RPMI8226 (cell line): ENCODE measurements at regions not wholly inside any gene's neighbourhood (a gene's known extent, or its start where the extent isn't known, plus 50 kb on each side); places are given as distances from the start of the nearest gene placed in this dataset.
A peak's percentile ranks its signal among the peaks of the same experiment; 100 is the strongest.

Experiments
- DNase-seq: peaks from one replicate; pipeline ENCODE4 v3.0.0-alpha.2; 2015

DNA sequence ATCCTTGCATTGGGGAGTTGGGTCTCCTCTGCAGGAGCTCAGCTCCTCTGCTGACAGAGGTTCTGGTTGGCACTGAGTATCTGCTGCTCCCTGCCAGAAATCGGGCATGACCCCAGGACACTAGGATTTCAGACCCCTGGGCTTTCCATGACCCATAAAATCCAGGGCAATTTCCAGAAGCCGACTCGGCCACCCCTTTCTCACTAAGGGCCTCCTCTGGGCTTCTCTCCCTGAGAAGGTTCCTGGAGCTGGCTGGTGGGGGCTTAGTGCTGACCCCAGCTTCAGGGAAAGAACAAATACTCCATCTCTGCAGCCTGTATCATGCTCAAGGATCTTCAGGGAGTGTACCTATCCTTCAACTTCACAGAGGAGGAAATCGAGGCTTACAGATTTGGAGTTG is 603.4 kb downstream of the PTPRU start:
- DNase-seq = no peak

DNA sequence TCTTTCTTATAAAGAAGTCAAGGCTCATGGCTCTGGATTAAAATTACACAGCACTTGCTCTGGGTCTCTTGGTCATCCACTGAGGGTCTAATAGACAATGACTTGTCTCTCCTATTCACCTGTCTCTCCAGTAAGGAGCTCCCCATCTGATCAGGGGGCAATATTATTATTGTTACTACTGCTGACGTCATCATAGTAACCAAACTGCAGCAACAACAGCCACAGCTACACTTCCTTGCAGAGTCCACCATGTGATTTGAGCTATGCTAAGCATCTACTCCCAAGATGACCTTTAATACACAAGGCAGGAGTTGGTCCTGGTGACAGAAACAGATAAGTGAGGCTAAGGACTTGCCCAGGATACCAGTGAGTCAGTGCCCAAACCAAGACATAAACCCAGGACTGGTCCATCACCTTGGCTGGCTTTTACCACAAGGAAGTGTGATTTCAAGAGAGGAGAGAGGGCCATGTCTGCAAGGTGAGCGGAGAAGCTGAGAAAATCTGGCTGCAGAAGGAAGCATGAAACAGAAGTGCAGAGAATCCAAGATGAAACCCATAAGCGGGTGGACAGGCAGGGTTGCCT is 602.5 kb downstream of the PTPRU start:
- DNase-seq = no peak

DNA sequence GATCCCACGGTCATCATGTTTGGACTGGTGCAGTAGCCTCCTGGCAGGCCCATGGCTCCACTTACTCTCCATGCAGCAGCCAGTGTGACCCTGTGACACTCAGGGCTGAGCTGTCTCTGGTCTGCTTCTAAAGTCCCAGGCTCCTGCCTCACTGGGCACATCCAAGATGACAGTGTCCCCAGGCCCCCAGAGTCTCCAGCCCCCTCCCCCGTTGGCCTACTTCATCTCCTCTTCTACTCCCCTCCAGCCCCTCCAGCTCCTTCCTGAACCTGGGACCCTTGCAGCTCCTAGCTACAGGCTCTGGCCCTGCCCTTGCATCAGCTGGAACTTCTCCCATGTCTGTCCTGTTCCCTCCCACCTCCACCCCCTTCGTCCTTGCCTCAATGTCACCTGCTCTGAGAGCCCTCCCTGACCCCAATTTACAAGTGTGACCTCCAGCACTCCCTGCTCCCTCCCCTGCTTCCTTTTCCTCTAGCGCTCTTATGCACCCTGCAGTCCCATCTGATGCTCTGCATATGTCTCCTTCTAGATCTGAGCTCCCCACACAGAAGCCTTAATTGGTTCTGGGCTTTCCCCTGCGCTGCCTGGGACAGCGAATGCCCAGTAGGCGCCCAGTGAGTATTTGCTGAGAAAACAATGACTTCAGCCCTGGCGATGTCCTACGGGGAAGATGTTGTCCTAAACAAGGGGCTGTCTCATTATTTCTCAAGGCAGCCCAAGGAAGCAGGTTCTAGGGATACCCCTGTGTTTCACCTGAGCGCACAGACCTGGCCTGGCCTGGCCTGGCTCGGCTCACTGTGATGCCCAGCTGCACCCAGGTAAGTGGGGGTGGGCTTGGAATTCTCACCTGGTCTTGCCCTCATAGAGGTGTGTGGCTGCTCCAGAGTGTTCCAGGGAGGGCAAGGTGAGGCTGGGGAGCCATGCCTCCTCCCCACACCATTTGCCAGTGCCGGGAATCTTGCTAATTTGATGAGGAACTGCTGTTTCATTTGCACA is 600.6 kb downstream of the PTPRU start:
- DNase-seq = no peak

DNA sequence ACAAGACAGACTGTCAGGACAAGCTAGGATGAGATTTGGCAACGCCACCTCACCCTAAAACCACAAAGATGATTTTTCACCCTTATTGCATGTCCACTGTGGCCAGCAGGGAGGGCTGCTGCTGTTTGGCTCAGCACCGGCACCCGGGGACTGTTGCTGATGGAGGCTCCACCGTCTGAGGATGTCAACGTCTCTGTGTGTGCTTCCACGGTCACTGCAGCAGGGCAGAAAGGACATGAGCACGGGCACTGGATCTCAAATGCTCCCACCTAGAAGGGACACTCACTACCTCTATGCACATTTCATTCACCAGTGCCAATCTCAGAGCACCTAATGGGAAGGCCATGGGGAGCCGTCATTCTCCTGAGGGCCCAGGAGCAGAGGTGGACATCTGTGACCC is 599.6 kb downstream of the PTPRU start:
- peak; percentile 16 for DNase-seq

DNA sequence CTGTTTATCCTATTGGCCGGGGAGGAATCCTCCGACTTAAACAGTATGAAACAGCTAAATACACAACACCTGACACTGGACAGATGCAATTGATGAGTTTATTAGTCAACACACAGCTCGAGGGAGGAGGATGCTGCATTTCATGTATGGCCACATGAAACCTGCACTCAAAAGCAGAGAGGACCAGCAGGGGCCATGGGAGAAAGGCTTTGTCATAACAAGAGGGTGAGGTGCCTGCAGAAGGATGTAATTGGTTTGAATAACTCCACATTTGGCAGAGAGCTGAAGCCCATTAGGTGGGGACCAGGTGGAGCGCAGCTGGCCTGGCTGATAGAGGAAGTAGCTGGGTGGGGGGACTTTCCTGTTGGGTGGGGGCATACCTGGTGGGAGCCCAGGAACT is 599.1 kb downstream of the PTPRU start:
- no peak for DNase-seq

DNA sequence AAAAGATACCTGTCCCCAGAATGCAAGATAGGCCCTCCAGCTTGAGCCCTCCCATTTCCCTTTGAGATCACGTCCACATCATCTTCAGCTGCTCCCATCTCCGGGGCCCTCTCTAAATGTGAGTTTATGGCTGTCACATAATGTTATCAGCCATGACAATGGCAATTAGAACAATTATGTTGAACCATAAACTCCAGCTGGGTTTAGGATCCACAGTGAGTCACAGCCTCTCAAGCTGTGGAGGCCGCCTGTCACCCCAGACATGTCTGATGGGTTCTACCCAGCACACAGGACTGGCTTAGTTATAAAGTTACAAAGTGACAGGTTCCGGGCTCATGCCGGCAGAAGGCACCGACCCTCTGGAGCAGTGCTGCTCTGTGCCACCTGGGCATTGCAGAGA is 597.3 kb downstream of the PTPRU start:
- no peak for DNase-seq

DNA sequence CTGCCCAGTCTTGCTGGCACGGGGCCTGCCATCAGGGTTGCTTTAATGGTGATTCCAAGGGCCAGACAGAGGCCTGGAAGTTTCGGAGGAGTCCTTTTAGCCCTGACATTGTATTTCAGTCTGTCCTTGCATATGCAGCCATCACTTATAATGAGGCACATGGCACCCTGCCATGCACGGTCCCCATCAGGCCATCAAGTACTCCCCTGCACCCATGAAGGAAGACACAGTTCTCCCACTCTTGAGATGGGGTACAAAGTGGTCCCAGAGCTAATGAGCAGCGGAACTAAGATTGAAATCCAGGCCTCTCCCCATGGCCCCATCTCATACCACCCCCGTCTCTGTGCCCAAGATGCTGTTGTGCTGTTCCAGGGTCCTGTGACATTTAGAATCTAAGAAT is 596.6 kb downstream of the PTPRU start:
- DNase-seq = no peak

DNA sequence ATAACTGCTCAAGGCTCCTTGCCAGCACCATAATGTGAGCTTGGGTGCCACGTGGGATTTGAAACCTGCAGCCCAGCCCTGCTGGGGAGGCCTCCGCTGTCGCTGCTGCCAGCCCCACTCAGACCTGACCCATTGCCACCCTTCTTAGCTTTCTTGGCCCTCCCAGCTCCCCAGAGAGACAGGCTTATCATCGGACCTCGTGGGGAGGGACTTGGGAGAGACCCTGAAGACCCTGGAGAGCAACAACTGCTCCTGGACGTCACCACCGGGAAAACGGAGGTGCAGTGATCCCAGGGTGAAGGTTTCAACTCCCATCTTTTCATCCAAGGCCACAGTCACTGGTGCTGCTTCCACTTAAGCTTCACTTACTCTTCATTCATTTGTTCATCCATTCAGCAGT is 596.1 kb downstream of the PTPRU start:
- no peak for DNase-seq

DNA sequence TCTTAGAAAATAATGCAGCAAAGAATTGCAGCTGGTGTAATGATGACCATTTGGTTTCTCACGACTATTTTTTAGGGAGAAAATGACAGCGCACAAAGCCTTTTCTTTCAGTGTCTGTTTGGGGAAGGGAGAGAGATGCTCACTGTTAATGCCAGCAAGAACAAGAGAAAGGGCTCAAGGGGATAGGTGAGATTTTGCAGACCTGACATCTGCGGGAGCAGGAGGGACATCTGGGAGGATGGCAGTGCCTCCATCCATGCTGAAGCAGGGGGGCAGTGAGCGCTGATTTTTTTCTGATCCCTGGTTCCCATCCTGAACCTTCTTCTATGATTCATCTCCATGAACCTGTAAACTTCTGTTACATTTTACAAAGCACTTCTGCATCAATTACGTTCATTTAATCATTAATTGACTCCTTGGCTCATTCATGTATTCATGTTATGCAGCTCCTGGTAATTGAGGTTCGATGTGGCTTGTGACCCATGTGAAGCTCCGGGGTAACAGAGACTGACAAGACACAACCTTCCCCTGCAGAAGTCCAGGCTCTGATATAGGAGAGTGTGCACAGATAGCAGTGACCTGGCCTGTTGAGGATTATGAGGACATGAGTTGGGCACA is 595.3 kb downstream of the PTPRU start:
- no peak for DNase-seq

DNA sequence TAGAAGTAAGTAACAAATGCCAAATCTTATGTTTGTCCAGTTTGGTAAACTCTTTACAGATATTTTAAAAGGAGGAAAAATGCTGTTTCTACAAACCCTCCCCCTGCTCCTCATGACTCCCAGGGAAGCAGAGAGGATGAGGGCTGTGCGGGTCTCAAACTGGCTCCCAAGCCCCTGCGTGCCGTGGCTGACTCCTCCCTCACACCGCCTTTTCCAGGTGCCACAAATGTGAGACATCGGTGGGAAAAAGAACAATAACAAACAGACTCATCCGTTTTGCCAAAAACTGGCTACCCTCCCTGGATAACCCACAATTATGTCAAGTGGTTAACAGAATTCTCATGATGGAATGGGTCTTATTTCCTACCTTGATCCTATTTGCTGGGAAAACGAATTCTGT is 594.6 kb downstream of the PTPRU start:
- no peak for DNase-seq

DNA sequence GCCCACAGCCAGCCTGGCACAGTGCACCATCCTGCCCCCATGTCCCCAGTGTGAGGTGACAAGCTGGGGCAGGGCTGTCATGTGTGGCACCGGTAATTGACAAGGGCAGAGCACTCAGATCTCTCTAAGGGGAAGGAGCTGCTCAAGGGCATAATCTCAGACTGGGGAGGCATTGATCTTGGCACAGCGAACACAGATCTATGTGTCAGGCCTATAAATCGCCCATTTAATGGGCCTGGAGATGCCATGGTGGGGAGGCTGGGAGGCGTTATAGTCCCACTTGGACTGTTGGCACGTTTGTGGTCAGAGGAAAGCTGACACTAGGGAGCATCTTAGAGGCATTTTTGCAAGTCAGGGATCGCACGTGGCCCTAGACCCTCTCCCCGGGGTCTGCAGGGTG is 594.1 kb downstream of the PTPRU start:
- DNase-seq = no peak

DNA sequence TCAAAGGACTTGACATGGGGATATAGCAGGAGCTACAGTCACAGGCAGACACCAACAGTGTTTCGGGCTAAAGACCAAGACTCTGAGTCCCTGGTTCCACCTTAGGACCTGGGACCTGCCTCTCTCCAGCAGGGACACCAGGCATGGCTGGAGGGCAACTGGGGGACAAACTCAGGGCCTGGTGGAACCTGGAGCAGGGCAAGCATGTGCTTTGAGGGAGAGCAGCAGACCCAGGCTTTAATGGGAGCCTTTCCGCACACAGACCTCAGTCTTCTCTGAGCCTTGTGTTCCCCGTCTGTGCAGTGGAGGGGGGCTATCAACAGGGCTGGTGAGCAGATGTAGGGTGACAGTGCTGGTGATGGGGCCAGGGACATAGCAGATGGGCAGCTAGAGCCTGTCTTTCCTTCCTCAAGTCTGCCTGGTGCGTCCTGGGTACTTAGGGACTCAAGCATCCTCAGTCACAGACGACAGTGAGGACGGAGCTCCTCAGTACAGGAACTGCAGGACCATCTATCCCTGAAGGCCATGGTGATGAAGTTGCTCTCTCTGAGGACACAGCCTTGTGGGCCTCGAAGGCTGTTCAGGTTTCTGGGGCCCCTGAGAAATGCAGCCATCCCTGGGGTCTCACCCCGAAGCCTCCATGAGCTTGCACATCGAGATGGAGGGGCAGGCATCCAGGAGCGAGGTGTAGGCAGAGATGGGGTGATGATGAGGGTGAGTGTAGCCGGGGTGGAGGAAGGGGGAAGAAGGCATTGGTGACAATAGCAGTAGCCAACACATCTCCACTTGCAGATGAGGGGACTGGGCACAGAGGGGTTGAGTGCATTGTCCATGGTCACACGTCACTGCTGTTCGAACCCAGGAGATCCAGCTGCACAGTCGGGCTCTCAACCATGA is 593.4 kb downstream of the PTPRU start:
- no peak for DNase-seq

DNA sequence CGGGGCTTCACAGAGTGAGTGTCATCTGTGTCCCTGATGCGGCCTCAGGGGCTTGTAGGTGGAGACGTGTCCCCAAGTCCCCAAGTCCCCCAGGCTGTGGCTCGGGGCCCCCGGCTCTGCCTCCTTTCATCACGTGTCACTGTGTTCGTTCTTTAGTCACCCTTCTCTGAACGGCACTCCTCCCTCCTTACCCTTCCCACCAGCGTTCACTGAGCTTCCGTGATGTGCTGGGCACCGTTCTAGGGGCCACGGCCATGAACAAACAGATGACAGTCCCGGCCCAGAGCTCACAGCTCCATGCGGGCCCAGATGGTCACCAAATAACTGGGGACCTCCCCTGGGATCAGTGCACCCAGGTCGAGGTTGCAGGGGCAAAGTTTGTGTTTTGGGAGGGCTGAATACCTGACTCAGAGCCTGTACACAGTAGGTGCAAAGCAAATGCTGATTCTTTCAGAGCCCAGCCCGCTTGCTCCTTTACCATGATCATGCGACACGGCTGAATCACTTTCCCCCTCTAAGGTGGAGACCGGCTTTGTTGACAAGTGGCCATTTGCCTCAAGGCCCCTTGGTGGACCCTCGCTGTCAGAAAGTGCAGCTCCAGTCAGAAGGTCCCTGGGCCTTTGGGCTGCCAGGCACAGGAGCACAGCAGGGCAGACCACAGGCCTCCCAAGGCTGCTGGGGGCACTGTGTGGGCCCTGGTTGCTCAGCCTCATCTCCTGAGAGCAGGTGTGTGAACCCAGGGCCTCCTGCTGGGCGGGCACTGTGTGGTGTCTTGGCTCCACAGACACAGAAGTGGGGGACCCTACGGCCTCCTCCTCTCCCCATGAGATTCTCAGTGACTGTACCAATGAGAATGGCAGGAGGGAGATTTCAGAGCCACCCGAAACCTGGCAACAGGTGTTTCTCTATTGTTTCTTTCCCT is 592.5 kb downstream of the PTPRU start:
- DNase-seq = no peak

DNA sequence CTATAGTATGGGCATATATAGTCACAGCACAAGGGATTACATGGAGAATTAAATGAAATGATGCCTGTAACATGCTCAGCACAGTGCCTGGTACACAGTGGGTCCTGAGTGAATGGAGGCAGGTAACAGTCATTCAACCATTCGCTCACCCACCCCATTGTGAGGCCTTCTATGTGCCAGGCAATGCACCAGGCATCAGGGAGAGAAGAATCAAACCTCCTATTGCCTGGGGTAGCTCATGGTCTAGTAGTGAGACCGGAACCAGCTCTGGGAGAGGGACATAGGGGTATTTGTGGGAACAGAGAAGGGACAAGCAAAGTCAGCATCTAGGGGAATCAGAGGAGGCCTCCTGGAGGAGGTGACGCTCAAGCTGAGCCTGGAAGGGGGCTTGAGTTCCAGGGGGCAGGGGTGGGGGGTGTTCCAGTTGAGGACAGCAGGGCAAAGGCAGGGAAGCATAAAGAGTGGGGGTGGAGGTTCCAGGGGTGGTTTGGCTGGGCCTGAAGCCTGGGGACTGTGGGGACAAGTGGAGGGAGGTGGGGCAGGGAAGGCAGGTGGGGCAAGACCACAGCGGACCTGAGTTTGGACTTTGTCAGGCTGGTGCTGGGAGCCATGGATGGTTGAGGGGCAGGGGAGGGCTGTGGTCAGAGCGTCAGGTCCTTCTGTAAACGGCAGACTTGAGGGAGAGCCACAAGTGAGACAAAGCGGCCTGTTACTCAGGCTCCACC is 591.6 kb downstream of the PTPRU start:
- no peak for DNase-seq

DNA sequence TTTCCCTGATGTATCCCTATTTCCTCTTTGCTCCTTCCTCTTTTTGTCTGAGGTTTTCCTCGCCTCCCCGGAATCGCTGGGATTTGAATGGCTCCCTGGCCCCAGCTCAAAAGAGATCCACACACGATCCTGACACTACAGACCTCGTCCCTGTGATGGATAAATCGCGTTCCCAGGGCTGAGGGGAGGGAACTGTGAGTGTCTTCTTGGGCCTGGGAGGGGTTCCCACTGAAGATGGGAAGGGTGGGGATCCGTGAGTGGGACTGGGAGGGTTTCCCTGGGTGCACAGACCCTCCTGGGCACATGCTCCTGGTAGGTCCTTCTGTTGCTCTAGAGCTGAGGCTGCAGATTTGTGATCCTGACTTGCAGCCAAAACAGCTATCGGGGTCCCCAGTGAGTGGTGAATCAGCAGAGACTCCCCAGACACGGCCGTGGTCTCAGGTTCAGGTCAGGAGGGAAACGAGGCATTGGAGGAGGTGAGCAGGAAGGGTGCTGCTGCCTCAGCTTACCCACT is 591.0 kb downstream of the PTPRU start:
- DNase-seq = no peak

DNA sequence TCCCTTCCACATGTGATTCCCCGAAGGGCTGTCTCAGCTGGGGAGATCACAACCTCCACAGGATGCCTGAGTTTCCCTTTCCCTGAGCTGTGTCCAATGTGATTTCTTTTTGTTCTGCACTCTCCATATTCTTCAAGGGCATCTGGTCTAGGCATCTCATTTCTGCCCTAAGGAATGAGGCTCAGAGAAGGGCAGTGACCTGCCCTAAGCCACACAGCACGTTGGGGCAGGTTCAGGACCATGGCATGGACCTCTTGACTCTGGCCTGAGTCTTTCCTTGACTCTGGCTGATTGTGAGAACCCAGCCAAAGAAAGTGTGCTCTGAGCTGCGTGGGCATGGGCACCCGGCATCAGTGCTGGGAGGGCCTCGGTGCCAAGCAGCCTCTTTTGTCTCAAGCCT is 590.3 kb downstream of the PTPRU start:
- DNase-seq = no peak

DNA sequence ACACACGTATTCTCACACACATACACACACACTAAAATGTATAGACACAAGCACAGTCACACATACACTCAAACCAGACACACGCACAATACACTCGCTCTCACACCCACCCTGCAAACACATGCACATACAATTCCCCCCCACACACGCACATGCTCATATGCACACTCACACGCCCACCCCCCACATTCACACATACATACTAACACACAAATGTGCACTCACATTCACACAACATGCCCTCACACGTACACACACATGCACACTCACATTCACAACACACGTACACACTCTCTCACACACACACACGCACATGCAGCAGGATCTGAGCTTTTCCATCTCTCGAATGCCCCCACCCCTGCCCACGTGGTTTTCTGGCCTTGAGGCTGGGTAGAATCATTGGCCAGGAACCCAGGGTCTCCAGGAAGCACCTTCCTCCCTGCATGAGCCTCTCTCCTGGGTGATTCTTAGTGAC is 589.7 kb downstream of the PTPRU start:
- DNase-seq = no peak

DNA sequence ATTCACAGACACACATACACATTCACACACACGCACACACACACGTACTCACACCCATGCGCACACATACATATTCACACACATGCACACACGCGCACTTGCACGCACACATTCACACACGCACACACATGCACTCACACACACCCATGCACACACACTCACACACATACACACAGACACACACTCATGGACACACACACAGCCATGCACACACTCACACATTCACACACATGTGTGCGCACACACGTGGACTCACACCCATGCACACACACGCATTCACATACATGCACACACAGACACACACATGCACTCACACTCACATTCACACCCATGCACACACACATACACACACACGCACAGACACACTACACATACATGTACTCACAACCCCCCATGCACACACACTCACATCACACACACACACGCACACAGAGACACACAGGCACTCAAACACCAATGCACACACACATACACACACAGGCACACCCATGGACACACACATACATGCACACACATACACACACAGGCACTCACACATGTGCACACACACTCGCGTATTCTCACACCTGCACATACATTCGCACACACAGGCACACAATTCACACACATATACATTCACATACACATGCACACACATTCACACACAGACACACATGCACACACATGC is 589.1 kb downstream of the PTPRU start:
- no peak for DNase-seq

DNA sequence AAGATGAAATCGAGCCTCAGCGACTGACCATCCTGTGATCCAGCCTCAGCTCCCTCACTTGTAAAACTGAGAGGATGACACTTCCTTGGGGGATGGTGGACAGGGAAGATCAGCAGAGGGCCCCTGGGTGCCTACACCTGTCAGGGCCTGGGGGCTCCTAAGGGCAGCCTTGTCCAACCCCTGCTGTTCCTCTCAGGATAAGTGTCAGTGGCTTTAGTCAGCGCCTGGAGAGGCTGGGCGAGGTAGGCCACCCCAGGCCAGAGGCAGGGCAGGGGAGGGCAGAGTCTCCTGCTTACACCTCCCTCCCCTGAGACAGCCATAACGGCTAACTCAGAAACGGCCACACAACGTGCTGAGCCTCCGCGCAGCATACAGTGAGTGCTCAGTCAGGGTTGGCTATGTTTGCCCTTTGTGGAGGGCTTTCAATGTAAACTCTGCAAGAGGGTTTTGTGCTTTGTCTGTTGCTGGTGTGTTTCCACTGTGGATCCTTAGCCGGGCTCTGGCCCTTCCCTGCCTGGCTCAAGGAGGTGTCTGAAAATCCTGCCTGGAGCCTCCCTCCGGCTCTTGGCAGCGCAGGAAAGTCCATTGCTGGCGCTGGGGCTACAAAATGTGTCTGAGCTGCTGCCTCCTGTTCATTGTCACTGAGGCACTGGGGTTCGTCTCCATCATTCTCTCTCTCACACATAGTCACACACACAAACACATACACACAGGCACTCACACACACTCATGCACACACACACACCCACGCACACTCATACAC is 588.4 kb downstream of the PTPRU start:
- DNase-seq = no peak
